NCI-H69 (cell line): ENCODE measurements at regions not wholly inside any gene's neighbourhood (a gene's known extent, or its start where the extent isn't known, plus 50 kb on each side); places are given as distances from the start of the nearest gene placed in this dataset.
"Not testable (repeated sequence)": the region's sequence is repeated elsewhere in the genome, so short reads cannot be mapped to it uniquely, and the experiment has no call there.

Source experiments
- DNase-seq: peaks from one replicate; lab custom pipeline; 2025; lab: John Stamatoyannopoulos, UW

- DNase-seq, result not testable (repeated sequence)
These were observed 290.8 kb upstream of the PLGLB2 start for GRCh38 chr2:87457129-87457499.

DNA sequence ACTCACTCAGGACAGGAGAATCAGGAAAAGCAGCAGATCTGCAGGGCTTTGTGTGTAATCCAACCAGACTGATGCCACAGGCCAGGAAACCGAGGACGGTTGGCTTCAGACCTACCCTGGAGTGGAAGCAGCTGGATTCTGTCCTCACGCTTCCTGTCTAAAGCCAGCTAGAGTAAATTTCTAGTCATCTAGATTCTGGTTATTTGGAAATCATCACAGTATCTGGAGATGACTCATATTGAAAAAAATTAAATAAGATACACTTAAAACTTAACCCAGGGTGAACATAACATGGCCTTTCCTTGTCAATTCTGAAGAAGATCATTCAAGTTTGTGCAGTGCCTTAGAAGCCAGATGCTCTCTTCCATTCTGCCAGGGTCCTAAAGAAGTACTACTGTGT, 288.9 kb upstream of the PLGLB2 start:
- DNase-seq, result not testable (repeated sequence)

DNA sequence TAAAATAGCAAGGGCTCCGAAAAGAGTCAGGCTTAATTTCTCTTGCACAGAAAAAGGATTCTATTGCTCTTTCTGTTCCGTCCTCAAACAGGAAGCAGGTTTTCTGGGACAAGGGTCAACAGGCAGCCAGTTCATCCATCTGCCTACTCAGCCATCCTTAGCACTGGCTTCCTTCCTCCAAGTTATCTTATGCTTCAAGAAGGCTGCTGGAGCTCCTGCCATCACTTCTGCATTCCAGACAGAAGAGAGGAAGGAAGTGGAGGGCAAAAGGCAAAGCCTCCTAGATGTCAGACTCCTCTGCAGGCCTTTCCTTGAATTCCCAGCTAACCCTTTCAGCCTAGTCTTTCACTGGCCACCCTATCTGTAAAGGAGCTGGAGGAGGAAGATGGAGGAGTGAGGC, 287.8 kb upstream of the PLGLB2 start:
- not testable (repeated sequence) for DNase-seq

DNA sequence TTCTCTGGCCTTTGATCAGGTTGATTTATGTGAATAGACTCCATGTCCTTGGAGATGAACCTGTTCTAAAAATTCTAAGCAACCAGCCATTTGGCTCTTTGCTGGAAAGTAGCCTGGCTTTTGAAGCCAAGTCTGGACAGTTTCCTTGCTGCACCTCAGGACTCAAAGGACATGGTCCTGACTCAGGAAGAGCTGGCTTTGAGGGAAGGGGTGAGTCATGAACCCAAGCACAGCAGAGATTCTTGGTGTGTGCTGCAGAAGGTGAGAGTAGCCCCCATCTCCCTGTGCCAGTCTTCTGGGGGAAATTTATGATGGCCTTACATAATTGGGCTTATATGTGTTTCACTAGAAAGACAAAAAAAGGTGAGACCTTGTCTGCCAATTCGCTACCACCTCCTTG, 287.2 kb upstream of the PLGLB2 start:
- DNase-seq, result not testable (repeated sequence)

GRCh38 chr2:87461671-87462070, 286.2 kb upstream of the PLGLB2 start:
- not testable (repeated sequence) for DNase-seq

DNA sequence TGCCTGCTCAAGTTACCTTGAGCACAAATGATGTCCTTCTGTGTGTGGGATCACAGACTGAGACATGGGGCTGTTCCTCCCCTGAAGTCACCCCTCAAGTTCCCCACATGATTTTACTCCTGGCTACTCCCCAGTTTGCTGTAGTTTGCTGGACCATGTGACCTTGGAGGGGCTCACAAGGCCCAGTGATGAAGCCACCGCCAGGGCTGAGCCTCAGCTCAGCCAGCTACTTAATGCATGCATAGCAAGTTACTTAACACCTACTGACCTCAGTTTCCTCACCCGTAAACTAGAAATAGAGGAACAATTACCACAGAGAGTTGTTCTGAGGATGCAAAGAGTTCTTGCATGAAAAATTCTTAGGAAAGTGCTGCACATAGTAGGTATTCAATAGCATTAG, 283.7 kb upstream of the PLGLB2 start:
- DNase-seq, result not testable (repeated sequence)

- DNase-seq, result not testable (repeated sequence)
These were observed 282.2 kb upstream of the PLGLB2 start for GRCh38 chr2:87465730-87466129.

DNA sequence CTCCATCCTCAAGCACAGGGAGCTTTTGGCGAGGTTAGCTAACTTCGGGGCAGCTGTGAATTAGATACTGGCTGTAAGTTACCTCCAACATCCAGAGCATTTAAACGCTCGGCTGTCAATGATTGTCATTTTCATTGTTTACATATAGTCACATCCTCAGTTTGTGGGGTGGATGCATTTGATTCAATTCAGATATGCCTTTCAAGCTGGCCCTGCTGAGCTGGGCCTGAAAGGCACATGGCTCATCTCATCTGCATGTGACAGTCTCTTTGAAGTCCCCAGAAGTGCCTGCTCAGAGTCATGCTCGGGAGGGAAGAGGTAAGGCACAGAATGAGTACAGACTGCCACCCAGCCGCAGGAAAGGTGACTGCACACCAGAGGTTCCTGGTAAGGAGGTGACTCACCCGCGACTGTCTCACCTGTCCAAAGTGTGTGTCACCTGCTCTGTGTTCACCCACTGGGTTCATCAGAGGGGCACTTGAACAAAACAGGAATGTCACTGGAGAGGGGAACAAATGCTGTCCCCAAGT, 281.2 kb upstream of the PLGLB2 start:
- DNase-seq, result not testable (repeated sequence)

DNA sequence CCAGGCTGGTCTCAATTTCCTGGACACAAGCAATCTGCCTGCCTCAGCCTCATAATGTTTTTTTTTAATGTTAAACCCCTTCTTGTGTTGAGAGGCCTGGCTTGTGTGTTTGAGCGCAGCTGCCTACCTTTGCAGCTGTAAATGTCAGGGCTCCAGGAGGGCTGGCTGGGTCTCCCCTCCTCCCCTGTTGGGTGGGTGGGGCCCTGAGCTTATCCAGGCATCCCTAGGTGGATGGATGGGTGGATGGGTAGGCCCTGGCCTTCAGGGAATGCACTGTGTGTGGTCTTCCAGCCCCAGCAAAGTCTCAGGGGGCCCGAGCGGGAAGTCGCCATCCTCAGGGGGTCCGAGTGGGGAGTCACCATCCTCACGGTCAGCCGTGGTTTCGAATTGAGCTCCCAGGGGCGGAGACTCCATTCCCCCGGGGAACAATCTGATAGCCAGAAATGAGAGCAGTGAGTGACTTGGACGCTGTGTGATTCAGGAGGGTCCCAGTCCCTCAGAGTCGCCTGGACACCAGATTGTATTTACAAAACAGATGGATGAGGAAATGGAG, 279.4 kb upstream of the PLGLB2 start:
- not testable (repeated sequence) for DNase-seq

DNA sequence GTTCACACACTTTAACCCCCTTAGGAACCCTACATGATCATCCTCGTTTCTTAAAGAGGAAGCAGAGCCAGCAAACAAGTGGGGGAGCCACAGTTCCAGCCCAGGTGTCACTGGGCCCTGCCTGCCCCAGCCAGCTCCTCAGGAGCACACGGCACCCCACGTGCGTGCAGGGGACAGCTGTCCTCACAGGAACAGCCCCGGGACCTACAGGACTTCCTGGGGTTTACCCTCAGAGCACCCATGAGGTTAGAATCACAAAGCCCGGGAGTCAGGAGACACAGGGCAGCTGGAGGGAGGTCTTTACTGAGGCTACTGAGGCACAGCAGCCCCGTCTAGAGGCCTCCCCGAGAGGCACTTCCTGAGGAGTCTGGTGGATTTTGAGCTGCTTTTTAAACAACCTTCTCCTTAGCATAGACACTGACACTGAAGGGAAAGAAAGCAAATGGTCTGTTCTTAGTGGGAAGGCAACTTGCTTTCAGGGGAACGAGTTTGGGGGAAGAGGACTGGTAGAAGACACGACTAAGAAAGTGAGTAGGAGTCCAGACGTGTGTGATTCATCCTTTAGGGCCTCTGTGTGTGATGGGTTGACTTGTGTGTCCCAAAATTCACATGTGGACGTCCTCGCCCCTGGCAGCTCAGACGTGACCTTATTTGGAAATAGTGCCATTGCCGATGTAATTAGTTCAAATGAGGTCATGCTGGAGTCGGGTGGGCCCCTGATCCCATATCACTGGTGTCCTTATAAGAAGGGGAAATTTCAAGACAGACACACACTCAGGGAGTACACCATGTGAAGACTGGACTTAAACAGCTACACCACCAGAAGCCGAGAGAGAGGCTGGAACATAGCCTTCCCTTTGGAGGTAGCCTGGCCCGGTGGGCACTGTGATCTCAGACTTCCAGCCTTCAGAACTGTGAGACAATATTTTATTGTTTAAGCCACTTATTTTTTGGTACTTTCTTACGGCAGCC, 278.4 kb upstream of the PLGLB2 start:
- DNase-seq, result not testable (repeated sequence)

- not testable (repeated sequence) for DNase-seq
These were observed 277.2 kb upstream of the PLGLB2 start for GRCh38 chr2:87470381-87471380.

DNA sequence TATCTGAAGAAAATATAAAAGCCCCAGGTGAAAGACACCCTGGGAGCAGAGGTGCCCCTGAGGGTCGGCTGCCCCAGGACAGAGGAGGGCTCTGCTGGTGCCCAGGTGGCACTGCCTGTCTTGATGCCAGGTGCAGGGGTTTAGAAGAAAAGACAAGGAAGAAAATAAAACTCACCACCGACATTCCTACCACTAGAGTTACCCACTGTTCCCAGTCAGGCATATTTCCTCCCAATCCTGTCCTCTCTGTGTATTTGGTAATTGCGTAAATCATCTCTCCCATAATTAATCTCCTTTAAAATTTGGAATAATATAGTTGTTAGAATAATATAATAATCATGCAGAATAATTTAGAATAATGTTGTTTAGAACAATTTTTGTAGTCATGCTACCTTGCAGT, 276.4 kb upstream of the PLGLB2 start:
- not testable (repeated sequence) for DNase-seq

- not testable (repeated sequence) for DNase-seq
These were observed 271.5 kb upstream of the PLGLB2 start for GRCh38 chr2:87476223-87476872.

DNA sequence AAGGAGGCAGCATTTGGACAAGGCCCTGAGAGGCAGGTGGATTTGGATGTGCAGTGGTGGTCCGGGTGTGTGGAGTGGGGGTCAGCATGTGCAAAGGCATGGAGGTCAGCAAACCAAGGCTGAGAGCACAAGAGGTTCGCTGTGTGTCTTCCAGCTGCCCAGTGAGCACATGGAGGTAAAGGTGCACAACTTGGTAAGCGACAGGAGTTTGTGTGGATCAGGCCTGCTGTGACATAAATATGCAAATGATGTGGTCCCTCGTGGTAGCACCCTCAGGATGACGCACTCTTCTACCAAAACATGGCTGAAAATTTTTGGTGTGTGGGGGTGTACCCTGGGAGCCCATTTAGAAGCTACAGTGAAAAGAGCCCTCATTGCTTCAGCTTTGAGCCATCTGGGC, 271.0 kb upstream of the PLGLB2 start:
- DNase-seq, result not testable (repeated sequence)

DNA sequence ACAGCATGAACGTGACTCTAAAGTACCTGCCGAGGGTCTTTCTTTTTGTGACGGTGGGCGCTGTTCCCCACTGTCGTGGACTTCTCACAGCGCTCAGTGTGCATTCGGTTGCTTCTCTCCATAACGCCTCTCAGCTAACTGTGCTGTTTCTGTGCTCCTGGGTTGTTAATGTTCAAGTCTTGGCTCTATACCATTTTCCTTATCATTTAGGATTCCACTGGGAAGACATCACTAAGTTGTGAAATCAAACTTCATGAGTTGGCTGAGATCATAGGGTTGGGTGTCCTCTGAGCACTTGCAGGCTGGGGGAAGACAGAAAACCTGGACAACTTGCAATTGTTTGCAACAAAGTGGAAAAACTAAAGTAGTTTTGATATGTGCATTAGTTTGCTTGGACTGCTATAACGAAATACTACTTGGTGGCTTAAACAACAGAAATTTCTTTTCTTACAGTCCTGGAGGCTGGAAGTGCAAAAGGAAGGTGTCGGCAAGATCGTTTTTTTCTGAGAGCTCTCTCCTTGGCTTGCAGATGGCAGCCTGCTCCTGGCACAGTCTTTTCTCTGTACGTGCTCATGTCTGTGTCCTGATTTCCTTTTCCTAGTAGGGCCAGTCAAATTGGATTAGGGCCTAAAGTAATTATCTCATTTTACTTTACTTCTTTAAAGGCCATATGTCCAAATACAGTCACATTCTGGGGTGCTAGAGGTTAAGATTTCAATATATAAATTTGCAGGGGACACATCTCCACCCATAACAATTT, 270.0 kb upstream of the PLGLB2 start:
- not testable (repeated sequence) for DNase-seq

GRCh38 chr2:87478911-87479310, 269.0 kb upstream of the PLGLB2 start:
- DNase-seq, result not testable (repeated sequence)

- not testable (repeated sequence) for DNase-seq
These were observed 264.7 kb upstream of the PLGLB2 start for GRCh38 chr2:87483093-87483680.

DNA sequence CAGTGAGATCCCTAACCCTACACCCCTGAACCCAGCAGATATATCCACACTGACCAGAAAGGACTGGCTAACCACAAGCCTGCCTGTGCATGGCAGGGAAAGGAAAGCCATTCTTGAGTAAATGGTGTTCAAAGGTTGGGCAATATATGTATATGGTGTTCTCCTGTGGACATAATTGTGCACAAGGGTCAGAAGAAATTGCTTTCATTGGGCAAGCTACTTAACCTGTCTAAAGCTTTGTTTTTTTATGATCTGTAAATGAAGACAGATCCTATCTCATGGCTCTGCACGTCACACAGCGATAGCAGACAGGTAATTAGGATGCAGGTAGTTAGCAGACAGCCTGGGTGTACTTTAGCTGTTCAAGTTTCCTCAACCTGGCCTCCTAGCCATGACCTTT, 263.5 kb upstream of the PLGLB2 start:
- DNase-seq, result not testable (repeated sequence)

- DNase-seq, result not testable (repeated sequence)
These were observed 262.4 kb upstream of the PLGLB2 start for GRCh38 chr2:87485455-87485854.

GRCh38 chr2:87485884-87486283, 262.0 kb upstream of the PLGLB2 start:
- not testable (repeated sequence) for DNase-seq
